Cardiac muscle cell (in vitro differentiated cells and primary cell): ENCODE measurements at regions not wholly inside any gene's neighbourhood (a gene's known extent, or its start where the extent isn't known, plus 50 kb on each side); places are given as distances from the start of the nearest gene placed in this dataset.
A peak's percentile ranks its signal among the peaks of the same experiment; 100 is the strongest.

ENCODE experiments used
- DNase-seq, 2 donors: peaks; one replicate each; pipeline versions ENCODE4 v3.0.0 to v3.0.0-alpha.2; 2010 to 2017; ENCODE audit warnings: low read depth in 1 of 2, low spot score in 1 of 2
- H3K27ac ChIP-seq: fragments of 200-600 bp; sonication (generic); 2 replicates; pipeline ENCODE4 v1.5.1; 2016
- H3K27me3 ChIP-seq: fragments of 200-600 bp; sonication (generic); 2 replicates; pipeline ENCODE4 v1.6.0; 2016; ENCODE audit warnings: control low read depth
- H3K36me3 ChIP-seq: fragments of 200-600 bp; sonication (generic); 2 replicates; pipeline ENCODE4 v1.5.1; 2016; ENCODE audit warnings: control low read depth
- H3K4me1 ChIP-seq: fragments of 200-600 bp; sonication (generic); 2 replicates; pipeline ENCODE4 v1.8.1; 2017; ENCODE audit warnings: low read depth, mild to moderate bottlenecking, mixed run types
- H3K4me3 ChIP-seq: fragments of 200-600 bp; sonication (generic); 2 replicates; pipeline ENCODE4 v1.5.1; 2016; ENCODE audit warnings: mild to moderate bottlenecking
- H3K9me3 ChIP-seq: fragments of 200-600 bp; sonication (generic); 2 replicates; pipeline ENCODE4 v1.5.1; 2017; ENCODE audit warnings: low read depth, mild to moderate bottlenecking, control low read depth
- CTCF ChIP-seq: IDR thresholded peaks from 2 replicates; pipeline ENCODE4 v1.5.1; 2012; ENCODE audit warnings: low read depth, mild to moderate bottlenecking, low read length

- H3K4me1 ChIP-seq = peaks cover 12% of the 10 kb centered on the region
- TF ChIP-seq CTCF = no peak
- no peak overlapping the region for H3K27ac ChIP-seq
- H3K4me3 ChIP-seq = no peak overlapping the region
- H3K36me3 ChIP-seq = no peaks in the 10 kb centered on the region
- H3K9me3 ChIP-seq = no peaks in the 10 kb centered on the region
- no peak for DNase-seq
- H3K27me3 ChIP-seq = no peaks in the 10 kb centered on the region
These were observed 160.9 kb downstream of the HSD17B3 start for GRCh38 chr9:96141128-96141474.

GRCh38 chr9:96140296-96141127, 161.5 kb downstream of the HSD17B3 start:
- Histone ChIP-seq H3K9me3 (no peaks in the 10 kb centered on the region), H3K27ac (no peak overlapping the region), H3K4me3 (no peak overlapping the region), H3K36me3 (no peaks in the 10 kb centered on the region), H3K27me3 (no peaks in the 10 kb centered on the region), H3K4me1 (peaks cover 12% of the 10 kb centered on the region)
- TF ChIP-seq CTCF = peak; percentile 9
- no peak for DNase-seq

- H3K4me1 ChIP-seq = peaks cover 12% of the 10 kb centered on the region
- no peak overlapping the region for H3K4me3 ChIP-seq
- H3K36me3 ChIP-seq = no peaks in the 10 kb centered on the region
- H3K27ac ChIP-seq = no peak overlapping the region
- peak in 1 of 2 donors; percentile 88 for DNase-seq
- no peak for TF ChIP-seq CTCF
- no peaks in the 10 kb centered on the region for H3K27me3 ChIP-seq
- no peaks in the 10 kb centered on the region for H3K9me3 ChIP-seq
These were observed 162.2 kb downstream of the HSD17B3 start for GRCh38 chr9:96139592-96140295.

- H3K4me1 ChIP-seq = peaks cover 7% of the 10 kb centered on the region
- no peaks in the 10 kb centered on the region for H3K9me3 ChIP-seq
These were observed 163.4 kb downstream of the HSD17B3 start for GRCh38 chr9:96138616-96139015.

More at GRCh38 chr9:96138616-96139015, 163.4 kb downstream of the HSD17B3 start:
- TF ChIP-seq CTCF = no peak
- no peak overlapping the region for H3K4me3 ChIP-seq
- H3K27ac ChIP-seq = no peak overlapping the region
- H3K27me3 ChIP-seq = no peaks in the 10 kb centered on the region
- H3K36me3 ChIP-seq = no peaks in the 10 kb centered on the region
- DNase-seq = no peak
